ENCODE measurements at regions not wholly inside any gene's neighbourhood (a gene's known extent, or its start where the extent isn't known, plus 50 kb on each side); places are given as distances from the start of the nearest gene placed in this dataset.
"Not testable (repeated sequence)": the region's sequence is repeated elsewhere in the genome, so short reads cannot be mapped to it uniquely, and the experiment has no call there.

- not testable (repeated sequence) for TF ChIP-seq ZNF274 (IDR thresholded peaks at IDR 0.05; ENCODE audit: low read depth, low read length); YY1 (IDR thresholded peaks at IDR 0.05; ENCODE audit: insufficient read depth, insufficient read length); SUZ12 (IDR thresholded peaks at IDR 0.05; ENCODE audit: extremely low read depth, insufficient read depth, insufficient read length)
These were observed 426.7 kb downstream of the KCNJ18 start for GRCh38 chr17:22119016-22119415.

Measured in NT2/D1 (cell line).